Nephron progenitor cell (in vitro differentiated cells): ENCODE measurements at regions not wholly inside any gene's neighbourhood (a gene's known extent, or its start where the extent isn't known, plus 50 kb on each side); places are given as distances from the start of the nearest gene placed in this dataset.

Experiments used
- DNase-seq: peaks from one replicate; pipeline ENCODE4 v3.0.0; 2021
- H3K27ac Mint-ChIP-seq: 2 replicates; pipeline ENCODE4 v1.8.0; 2021; ENCODE audit warnings: mild to moderate bottlenecking, moderate library complexity, mixed read lengths
- H3K27me3 Mint-ChIP-seq: 2 replicates; pipeline ENCODE4 v1.8.0; 2021; ENCODE audit warnings: mild to moderate bottlenecking, low read depth, mixed read lengths; ENCODE audit not compliant: poor library complexity
- H3K36me3 Mint-ChIP-seq: 2 replicates; pipeline ENCODE4 v1.8.0; 2021; ENCODE audit warnings: low read depth, mixed read lengths
- H3K4me1 Mint-ChIP-seq: 2 replicates; pipeline ENCODE4 v1.8.0; 2021; ENCODE audit warnings: mixed read lengths
- H3K4me3 Mint-ChIP-seq: 2 replicates; pipeline ENCODE4 v1.8.0; 2021; ENCODE audit warnings: mild to moderate bottlenecking, moderate library complexity, mixed read lengths
- H3K9me3 Mint-ChIP-seq: 2 replicates; pipeline ENCODE4 v1.8.0; 2021; ENCODE audit warnings: mild to moderate bottlenecking, moderate library complexity, mixed read lengths
- TF ChIP-seq, protein P1 (sequence below): fragments of 200-600 bp; sonication (generic); IDR thresholded peaks from 2 replicates; pipeline ENCODE4 v1.5.0; 2021; ENCODE audit warnings: antibody characterized with exemption

- peaks cover 4% of the 10 kb centered on the region for H3K27me3 Mint-ChIP-seq
- no peak overlapping the region for H3K27ac Mint-ChIP-seq
- TF ChIP-seq, protein P1, sequence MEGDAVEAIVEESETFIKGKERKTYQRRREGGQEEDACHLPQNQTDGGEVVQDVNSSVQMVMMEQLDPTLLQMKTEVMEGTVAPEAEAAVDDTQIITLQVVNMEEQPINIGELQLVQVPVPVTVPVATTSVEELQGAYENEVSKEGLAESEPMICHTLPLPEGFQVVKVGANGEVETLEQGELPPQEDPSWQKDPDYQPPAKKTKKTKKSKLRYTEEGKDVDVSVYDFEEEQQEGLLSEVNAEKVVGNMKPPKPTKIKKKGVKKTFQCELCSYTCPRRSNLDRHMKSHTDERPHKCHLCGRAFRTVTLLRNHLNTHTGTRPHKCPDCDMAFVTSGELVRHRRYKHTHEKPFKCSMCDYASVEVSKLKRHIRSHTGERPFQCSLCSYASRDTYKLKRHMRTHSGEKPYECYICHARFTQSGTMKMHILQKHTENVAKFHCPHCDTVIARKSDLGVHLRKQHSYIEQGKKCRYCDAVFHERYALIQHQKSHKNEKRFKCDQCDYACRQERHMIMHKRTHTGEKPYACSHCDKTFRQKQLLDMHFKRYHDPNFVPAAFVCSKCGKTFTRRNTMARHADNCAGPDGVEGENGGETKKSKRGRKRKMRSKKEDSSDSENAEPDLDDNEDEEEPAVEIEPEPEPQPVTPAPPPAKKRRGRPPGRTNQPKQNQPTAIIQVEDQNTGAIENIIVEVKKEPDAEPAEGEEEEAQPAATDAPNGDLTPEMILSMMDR: no peak
- no peak overlapping the region for H3K4me3 Mint-ChIP-seq
- H3K4me1 Mint-ChIP-seq: peaks cover 17% of the 10 kb centered on the region
- H3K9me3 Mint-ChIP-seq: no peaks in the 10 kb centered on the region
- DNase-seq: no peak
- no peaks in the 10 kb centered on the region for H3K36me3 Mint-ChIP-seq
Observed at GRCh38 chr9:14523545-14523944, 169.7 kb downstream of the ZDHHC21 start.

DNA sequence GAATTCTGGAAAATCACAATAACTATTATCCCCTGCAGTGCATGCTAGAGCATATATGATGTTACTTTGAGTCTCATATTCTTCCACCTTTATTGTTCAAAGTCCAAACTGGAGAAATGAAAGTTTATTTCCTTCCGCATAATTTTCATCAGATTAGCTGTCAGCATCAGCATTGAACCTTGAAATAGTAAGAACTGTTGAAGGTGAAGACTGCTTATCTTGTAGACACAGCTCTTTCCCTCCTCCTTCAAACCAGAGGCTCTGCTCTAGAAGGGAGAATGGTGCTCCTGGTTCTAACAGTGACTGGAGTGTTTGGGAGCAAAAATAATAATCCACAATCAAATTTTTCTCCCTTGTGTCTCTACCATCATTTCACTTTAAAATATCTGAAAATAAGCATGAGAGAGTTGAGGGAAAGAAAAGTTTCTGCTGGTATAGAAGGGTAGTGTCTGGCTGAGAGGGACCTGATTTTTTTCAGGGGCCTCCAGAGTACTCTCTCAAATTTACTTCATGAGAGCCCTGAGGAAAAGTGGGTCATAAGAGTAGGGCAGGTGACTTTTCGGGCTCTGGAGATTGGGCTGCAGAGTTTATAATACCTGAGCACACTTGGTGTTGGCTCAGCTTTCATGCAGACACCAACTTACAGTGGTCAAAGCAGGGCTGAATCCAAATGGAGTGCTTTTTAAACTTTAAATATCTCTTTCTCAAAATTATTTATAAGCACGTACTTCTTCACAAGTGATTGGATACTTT is 170.4 kb downstream of the ZDHHC21 start:
- H3K36me3 Mint-ChIP-seq: no peaks in the 10 kb centered on the region
- H3K27ac Mint-ChIP-seq: no peak overlapping the region
- no peaks in the 10 kb centered on the region for H3K9me3 Mint-ChIP-seq
- H3K4me1 Mint-ChIP-seq: peaks cover 13% of the 10 kb centered on the region
- TF ChIP-seq, protein P1: no peak
- H3K4me3 Mint-ChIP-seq: no peak overlapping the region
- DNase-seq: no peak
- peaks cover 4% of the 10 kb centered on the region for H3K27me3 Mint-ChIP-seq

GRCh38 chr9:14520341-14520740 is 172.9 kb downstream of the ZDHHC21 start:
- Mint-ChIP-seq H3K4me3 (no peak overlapping the region), H3K9me3 (no peaks in the 10 kb centered on the region), H3K27ac (no peak overlapping the region), H3K4me1 (no peaks in the 10 kb centered on the region), H3K27me3 (no peaks in the 10 kb centered on the region), H3K36me3 (no peaks in the 10 kb centered on the region)
- TF ChIP-seq, protein P1: no peak
- DNase-seq: no peak

- no peak for DNase-seq
- H3K27me3 Mint-ChIP-seq: peaks cover 2% of the 10 kb centered on the region
- no peaks in the 10 kb centered on the region for H3K9me3 Mint-ChIP-seq
- TF ChIP-seq, protein P1: no peak
- H3K4me1 Mint-ChIP-seq: no peaks in the 10 kb centered on the region
- no peak overlapping the region for H3K27ac Mint-ChIP-seq
- no peaks in the 10 kb centered on the region for H3K36me3 Mint-ChIP-seq
- H3K4me3 Mint-ChIP-seq: no peak overlapping the region
Observed at GRCh38 chr9:14517154-14517906, 175.9 kb downstream of the ZDHHC21 start.

DNA sequence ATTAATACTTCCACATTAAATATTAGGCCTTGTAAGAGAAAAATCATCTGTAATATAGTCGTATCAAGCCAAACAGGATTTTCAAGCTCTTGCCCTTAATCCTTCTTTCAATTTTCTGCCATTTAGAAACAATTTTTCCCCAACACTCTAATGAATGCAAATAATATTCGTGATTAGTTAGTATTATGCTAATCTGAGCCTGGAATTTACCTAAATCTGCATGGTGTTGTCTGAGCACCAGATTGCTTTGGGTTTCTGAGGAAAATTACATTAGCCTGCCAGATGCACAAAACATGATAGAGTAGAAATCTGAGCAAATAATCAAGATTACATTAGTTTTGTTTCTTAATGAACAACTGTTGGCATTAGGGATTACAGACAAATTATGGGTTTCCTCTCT is 176.6 kb downstream of the ZDHHC21 start:
- H3K4me3 Mint-ChIP-seq: no peak overlapping the region
- no peaks in the 10 kb centered on the region for H3K9me3 Mint-ChIP-seq
- TF ChIP-seq, protein P1: no peak
- no peaks in the 10 kb centered on the region for H3K4me1 Mint-ChIP-seq
- no peaks in the 10 kb centered on the region for H3K36me3 Mint-ChIP-seq
- H3K27ac Mint-ChIP-seq: no peak overlapping the region
- DNase-seq: no peak
- H3K27me3 Mint-ChIP-seq: peaks cover 2% of the 10 kb centered on the region
